Stimulated activated CD4-positive, alpha-beta T cell treated with anti-CD3 and anti-CD28 coated beads, Interleukin-1b, Interleukin-23, amount 100 ng/mL, for 1 hour (primary cell): ENCODE measurements at regions not wholly inside any gene's neighbourhood (a gene's known extent, or its start where the extent isn't known, plus 50 kb on each side); places are given as distances from the start of the nearest gene placed in this dataset.
"Not testable (repeated sequence)": the region's sequence is repeated elsewhere in the genome, so short reads cannot be mapped to it uniquely, and the experiment has no call there.

Source experiments
- DNase-seq, 2 donors: peaks; one replicate each; pipeline ENCODE4 v3.0.0-alpha.2; 2020; ENCODE audit warnings: low read depth in 2 of 2

GRCh38 chr10:33101392-33101787 is 143.4 kb upstream of the ITGB1 start:
- no peak for DNase-seq

GRCh38 chr10:33100781-33101391 is 142.9 kb upstream of the ITGB1 start:
- DNase-seq: no peak

GRCh38 chr10:33099748-33100147 is 141.7 kb upstream of the ITGB1 start:
- no peak for DNase-seq

DNA sequence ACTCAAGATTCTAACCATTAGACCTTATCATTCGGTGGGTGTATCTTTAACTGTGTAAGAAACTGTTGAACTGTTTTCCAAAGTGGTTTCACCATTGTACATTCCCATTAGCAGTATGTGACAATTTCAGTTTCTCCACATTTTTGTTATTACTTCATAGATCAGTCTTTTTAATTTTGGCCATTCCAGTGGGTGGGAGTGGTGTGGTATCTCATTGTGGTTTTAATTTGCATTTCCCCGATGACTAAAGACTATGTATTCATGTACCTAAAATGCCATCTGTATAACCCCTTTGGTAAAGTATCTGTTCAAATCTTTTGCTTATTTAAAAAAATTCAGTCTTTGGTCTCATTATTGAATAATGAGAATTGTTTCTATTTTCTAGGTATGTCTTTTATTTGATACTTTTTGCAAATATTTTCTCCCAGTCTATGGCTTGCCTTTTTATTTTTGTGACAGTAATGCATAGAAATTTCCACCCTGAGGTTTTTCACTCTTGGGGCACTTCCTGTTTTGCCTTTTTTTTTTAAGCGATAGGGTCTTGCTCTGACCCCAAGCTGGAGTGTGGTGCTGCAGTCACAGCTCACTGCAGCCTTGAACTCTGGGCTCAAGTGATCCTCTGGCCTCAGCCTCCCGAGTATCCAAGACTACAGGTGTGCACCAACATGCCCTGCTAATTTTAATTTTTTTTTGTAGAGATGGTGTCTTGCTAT is 141.1 kb upstream of the ITGB1 start:
- DNase-seq: no peak

- no peak for DNase-seq
These were observed 138.1 kb upstream of the ITGB1 start for GRCh38 chr10:33095867-33096815.

DNA sequence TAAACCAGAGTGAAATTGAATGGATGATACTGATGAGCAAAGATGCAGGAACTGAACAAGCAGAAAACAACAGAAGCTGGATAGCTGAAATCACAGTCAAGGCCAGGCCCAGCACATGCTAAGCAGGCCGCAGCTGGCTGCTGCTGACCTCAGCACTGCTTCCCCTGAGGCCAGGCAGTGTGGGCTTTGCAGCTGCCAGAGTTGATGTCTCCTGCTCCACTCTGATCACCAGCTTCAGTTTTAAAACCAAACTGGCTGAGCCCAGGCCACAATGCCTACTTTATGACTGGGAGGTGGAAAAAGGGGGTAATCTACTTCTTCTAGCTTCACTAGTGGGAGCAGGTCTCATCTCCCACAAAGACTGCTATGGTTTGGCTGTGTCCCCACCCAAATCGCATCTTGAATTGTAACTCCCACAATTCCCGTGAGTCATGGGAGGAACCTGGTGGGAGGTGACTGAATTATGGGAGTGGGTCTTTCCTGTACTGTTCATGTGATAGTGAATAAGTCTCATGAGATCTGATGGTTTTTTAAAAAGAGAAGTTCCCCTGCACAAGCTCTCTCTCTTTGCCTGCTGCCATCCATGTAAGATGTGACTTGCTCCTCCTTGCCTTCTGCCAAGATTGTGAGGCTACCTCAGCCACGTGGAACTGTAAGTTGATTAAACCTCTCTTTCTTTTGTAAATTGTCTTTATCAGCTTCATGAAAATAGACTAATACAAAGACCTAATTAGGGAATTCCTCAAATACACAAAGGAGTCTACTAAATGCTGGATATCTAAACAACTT is 136.4 kb upstream of the ITGB1 start:
- no peak for DNase-seq

DNA sequence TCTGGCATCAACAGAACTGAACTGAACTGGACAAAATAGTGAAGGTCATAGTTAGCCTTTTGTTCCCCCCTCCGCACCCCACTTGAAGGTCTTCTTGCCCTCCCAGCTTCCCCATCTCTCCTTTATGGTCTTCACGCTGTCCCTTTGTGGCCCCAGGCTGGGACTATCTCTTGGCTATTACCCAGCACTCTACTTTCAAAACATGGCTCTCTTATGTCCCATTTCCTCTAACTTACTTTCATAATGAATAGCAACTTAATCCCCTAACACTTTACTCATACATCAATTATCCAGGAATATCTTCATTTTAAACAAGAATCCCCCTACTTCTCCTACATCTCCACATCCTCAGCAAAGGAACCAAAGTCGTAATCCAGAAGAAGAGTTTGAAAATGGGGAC is 135.3 kb upstream of the ITGB1 start:
- no peak for DNase-seq

DNA sequence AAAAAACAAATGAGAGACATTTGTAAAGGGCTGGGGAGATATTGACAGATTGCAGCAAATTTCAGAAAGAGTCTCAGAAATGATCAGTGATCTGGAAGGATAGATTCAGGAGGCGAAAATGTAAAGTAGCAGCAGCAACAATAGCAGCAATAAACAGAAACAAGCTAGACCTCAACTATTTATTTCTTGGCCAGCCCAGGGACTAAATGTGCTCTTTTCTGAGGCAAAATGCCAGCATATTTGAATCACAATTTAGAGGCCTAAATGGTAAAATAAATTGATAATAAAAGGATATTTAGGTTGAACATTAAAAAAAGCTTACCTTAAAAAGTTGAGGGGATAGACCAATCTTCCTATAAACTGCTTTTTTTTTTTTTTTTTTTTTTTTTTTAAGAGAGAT is 134.6 kb upstream of the ITGB1 start:
- DNase-seq: no peak

- no peak for DNase-seq
These were observed 133.2 kb upstream of the ITGB1 start for GRCh38 chr10:33091201-33091600.

GRCh38 chr10:33088990-33089389 is 131.0 kb upstream of the ITGB1 start:
- no peak for DNase-seq

- DNase-seq: no peak
These were observed 129.9 kb upstream of the ITGB1 start for GRCh38 chr10:33087922-33088321.

- no peak for DNase-seq
These were observed 129.1 kb upstream of the ITGB1 start for GRCh38 chr10:33087152-33087551.

DNA sequence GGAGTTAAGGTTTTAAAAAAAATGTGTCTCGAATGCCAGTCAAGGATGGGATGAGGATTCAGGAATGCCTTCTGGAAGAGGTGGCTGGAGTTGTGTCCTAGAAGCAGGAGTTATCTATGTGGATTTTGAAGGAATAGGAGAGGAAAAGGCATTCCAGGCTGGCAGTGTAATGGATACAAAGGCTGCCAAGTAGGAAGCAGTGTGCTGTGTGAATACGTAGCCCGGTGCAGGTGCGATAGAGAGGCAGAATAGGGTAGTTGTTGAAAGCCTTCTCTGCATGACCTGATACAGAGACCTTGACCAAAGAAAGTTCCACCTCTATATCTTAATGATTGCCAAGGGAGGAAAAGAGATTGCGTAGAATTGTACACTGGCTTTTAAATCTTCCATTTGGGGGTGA is 128.1 kb upstream of the ITGB1 start:
- no peak for DNase-seq

DNA sequence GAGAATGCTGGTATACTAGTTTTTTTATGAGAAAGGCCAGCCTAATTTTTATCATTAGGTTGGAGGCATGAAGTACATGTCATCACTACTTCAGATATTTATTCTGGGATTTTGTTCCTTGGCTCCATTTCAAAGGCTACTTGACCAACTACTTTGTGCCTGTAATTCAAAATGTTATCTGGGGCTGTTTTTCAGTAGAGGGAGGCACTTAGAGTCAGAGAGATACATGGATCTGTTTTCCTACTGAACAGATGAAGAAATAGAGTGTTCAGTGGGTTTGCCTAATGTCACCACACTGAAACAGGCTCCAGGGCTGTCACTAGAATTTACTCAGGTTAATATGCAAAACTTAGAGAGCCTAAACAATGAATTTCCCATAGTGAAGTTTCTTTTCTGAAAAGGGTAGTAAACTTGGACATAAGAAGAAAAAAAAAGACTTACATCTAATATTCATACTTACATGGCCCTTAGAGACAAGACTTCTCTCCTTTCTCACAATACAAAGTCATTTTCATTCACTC is 127.3 kb upstream of the ITGB1 start:
- no peak for DNase-seq

- DNase-seq: no peak
These were observed 126.4 kb upstream of the ITGB1 start for GRCh38 chr10:33084453-33084852.

GRCh38 chr10:33082373-33082895 is 124.4 kb upstream of the ITGB1 start:
- DNase-seq: no peak

DNA sequence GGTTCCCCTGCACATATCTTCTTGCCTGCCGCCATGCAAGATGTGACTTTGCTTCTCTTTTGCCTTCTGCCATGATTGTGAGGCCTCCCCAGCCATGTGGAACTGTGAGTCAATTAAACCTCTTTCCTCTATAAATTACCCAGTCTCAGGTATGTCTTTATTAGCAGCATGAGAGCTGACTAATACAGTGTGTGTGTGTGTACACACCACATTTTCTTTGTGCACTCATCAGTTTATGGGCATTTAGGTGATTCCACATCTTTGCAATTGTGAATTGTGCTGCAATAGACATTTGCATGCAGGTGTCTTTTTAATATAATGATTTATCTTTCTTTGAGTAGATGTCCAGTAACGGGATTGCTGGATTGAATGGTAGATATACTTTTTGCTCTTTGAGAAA is 122.4 kb upstream of the ITGB1 start:
- not testable (repeated sequence) for DNase-seq

DNA sequence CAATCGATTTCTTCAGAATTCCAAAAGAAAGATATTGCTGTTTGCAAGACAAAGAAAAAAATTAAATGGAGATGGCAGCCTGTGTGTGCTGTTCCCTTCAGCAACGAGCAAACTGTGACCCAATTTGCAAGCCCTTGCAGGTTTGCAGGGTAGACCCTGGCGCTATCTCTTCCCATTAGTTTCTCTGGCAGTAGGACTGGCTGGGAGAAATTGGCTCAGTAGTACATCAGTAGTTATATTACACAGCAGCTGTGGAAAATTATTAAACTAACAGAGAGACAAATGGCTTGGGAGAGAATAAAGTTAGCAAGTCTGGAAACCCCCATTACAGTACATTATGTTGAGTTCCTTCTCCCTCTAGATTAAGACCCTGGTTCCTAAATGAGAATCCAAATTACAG is 116.4 kb upstream of the ITGB1 start:
- DNase-seq: no peak

DNA sequence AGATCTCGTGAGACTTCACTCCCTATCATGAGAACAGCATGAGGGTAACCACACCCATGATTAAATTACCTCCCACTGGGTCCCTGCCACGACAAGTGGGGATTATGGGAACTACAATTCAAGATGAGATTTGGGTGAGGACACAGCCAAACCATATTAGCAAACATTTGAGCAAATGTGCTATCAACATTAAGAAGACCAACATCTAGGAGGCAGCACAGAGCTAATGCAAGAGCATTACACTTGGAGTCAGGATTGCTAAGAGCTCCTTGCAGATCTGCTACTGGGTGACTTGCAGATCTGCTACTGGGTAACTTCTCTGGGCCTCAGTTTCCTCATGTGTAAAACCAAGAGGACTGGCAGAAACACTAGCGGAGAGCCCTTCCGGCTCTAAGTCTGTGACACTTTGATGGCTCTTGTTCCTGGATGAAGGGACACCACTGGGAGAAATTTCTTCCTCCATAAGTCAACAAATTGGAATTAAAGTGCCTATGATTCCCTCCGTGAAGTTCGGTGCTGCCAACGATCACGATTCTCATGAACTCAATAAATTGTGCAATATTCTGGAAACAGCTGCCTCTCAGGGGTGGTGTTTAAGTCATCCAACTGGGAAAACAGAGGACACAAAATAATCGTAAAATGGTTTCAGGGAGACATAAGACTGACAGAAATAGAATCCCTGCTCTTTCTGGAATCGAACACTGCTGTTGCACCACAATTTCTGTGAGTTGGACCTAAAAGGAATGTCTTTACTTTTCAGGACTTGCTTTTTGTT is 115.8 kb upstream of the ITGB1 start:
- DNase-seq: no peak

- no peak for DNase-seq
These were observed 113.8 kb upstream of the ITGB1 start for GRCh38 chr10:33071857-33072256.

- DNase-seq: no peak
These were observed 112.1 kb upstream of the ITGB1 start for GRCh38 chr10:33070101-33070500.
